OCI-LY3 (cell line): ENCODE measurements at regions not wholly inside any gene's neighbourhood (a gene's known extent, or its start where the extent isn't known, plus 50 kb on each side); places are given as distances from the start of the nearest gene placed in this dataset.

Experiments used
- EZH2phosphoT487 ChIP-seq: fragments of 200-600 bp; shearing (Covaris generic); IDR thresholded peaks from 2 replicates; pipeline ENCODE4 v1.6.1; 2018; ENCODE audit warnings: antibody characterized with exemption, mixed run types, low read depth
- TF ChIP-seq, protein P1 (sequence below): fragments of 200-600, 300-600 bp; sonication (generic); IDR thresholded peaks from 2 replicates; pipeline ENCODE4 v1.5.1; 2014; ENCODE audit warnings: antibody characterized with exemption, low read length, low read depth

DNA sequence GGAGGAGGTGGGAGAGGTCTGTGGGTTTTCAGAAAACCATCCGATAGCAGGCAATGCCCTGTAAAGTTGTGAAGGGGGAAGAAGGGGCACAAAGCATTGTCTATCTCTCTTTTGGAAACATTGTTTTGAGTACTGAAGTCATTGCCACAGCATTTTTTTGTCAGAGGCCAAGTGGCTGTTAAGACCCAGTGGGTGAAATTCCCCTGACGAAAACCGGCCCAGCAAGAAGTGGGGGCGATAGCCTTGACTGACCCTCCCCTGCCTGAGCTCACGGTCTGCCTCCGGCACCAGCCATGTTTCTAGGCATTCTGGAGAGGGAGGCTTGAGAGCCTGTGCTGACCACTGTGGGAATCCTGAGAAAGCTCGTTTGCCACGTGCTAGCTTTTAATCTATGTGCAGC, 144.7 kb downstream of the RPS24 start:
- TF ChIP-seq, protein P1, sequence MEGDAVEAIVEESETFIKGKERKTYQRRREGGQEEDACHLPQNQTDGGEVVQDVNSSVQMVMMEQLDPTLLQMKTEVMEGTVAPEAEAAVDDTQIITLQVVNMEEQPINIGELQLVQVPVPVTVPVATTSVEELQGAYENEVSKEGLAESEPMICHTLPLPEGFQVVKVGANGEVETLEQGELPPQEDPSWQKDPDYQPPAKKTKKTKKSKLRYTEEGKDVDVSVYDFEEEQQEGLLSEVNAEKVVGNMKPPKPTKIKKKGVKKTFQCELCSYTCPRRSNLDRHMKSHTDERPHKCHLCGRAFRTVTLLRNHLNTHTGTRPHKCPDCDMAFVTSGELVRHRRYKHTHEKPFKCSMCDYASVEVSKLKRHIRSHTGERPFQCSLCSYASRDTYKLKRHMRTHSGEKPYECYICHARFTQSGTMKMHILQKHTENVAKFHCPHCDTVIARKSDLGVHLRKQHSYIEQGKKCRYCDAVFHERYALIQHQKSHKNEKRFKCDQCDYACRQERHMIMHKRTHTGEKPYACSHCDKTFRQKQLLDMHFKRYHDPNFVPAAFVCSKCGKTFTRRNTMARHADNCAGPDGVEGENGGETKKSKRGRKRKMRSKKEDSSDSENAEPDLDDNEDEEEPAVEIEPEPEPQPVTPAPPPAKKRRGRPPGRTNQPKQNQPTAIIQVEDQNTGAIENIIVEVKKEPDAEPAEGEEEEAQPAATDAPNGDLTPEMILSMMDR: no peak
- no peak for TF ChIP-seq EZH2phosphoT487
